IMR-90 (cell line): ENCODE measurements at regions not wholly inside any gene's neighbourhood (a gene's known extent, or its start where the extent isn't known, plus 50 kb on each side); places are given as distances from the start of the nearest gene placed in this dataset.

Experiments
- ATAC-seq: fragments of 200-7000 bp; cut with Tn5 transposase; 2 replicates; pipeline ENCODE4 v1.9.1; 2020; ENCODE audit warnings: low read depth, mild to moderate bottlenecking, moderate library complexity
- BruUV-seq: library from RNA; stranded (reverse); fragments of 400-500 nt; replicated peaks from 2 replicates; lab custom pipeline; 2021; lab: Mats Ljungman, UMichigan
- CTCF ChIA-PET: fragments of 300-600 bp; formaldehyde crosslinking; extraction: SDS; loops from one replicate; lab custom pipeline; 2021; ENCODE audit warnings: antibody characterized with exemption; lab: Yijun Ruan, JAX
- POLR2A ChIA-PET: fragments of 300-600 bp; sonication (Branson Sonifier 250); formaldehyde crosslinking; loops from one replicate; lab custom pipeline; 2022; ENCODE audit warnings: antibody characterized with exemption; ENCODE audit not compliant: unreplicated experiment; lab: Charles Lee
- DNase-seq: peaks from one replicate; pipeline ENCODE4 v3.0.0; 2013
- H2AFZ ChIP-seq: replicated peaks from 2 replicates; pipeline ENCODE3; 2013; ENCODE audit warnings: low read length, mild to moderate bottlenecking; ENCODE audit not compliant: poor library complexity
- H2AK5ac ChIP-seq: 2 replicates; pipeline ENCODE4 v1.6.1; 2013; ENCODE audit warnings: low read depth, low read length, inconsistent platforms
- H2AK9ac ChIP-seq: replicated peaks from 2 replicates; pipeline ENCODE3; 2013; ENCODE audit warnings: mild to moderate bottlenecking, low read depth, low read length, moderate library complexity; ENCODE audit not compliant: poor library complexity
- H2BK120ac ChIP-seq: 2 replicates; pipeline ENCODE4 v1.6.1; 2013; ENCODE audit warnings: low read depth, low read length, inconsistent platforms
- H2BK15ac ChIP-seq: 3 replicates; pipeline ENCODE4 v1.6.1; 2013; ENCODE audit warnings: low read depth, low read length, inconsistent platforms
- H2BK20ac ChIP-seq: 2 replicates; pipeline ENCODE4 v1.6.1; 2013; ENCODE audit warnings: low read depth, mild to moderate bottlenecking, inconsistent platforms, low read length, moderate library complexity
- H2BK5ac ChIP-seq: 2 replicates; pipeline ENCODE4 v1.6.1; 2013; ENCODE audit warnings: mild to moderate bottlenecking, low read depth, low read length, inconsistent platforms; ENCODE audit not compliant: poor library complexity, severe bottlenecking
- H3K14ac ChIP-seq: replicated peaks from 2 replicates; pipeline ENCODE4 v1.6.1; 2013; ENCODE audit warnings: low read depth, low read length, inconsistent platforms
- H3K18ac ChIP-seq: 2 replicates; pipeline ENCODE4 v1.6.1; 2013; ENCODE audit warnings: low read depth, low read length, control low read depth
- H3K23ac ChIP-seq: 2 replicates; pipeline ENCODE4 v1.6.1; 2013; ENCODE audit warnings: low read depth, low read length, inconsistent platforms
- H3K27ac ChIP-seq: 2 replicates; pipeline ENCODE4 v1.5.1; 2013; ENCODE audit warnings: mild to moderate bottlenecking, control low read depth, low read length; ENCODE audit not compliant: insufficient read depth
- H3K27me3 ChIP-seq: 2 replicates; pipeline ENCODE4 v1.6.1; 2013; ENCODE audit warnings: low read length; ENCODE audit not compliant: control insufficient read depth, insufficient read depth
- H3K36me3 ChIP-seq: 2 replicates; pipeline ENCODE4 v1.6.1; 2013; ENCODE audit warnings: low read length, mixed read lengths; ENCODE audit not compliant: control insufficient read depth, insufficient read depth
- H3K4ac ChIP-seq: 2 replicates; pipeline ENCODE4 v1.6.1; 2013; ENCODE audit warnings: low read depth, low read length, inconsistent platforms
- H3K4me1 ChIP-seq: 2 replicates; pipeline ENCODE4 v1.6.1; 2013; ENCODE audit warnings: low read length, mixed read lengths; ENCODE audit not compliant: control insufficient read depth, insufficient read depth
- H3K4me2 ChIP-seq: 2 replicates; pipeline ENCODE4 v1.6.1; 2013; ENCODE audit warnings: low read depth, mild to moderate bottlenecking, control low read depth, low read length, moderate library complexity
- H3K4me3 ChIP-seq: 2 replicates; pipeline ENCODE4 v1.5.1; 2013; ENCODE audit warnings: low read depth, mild to moderate bottlenecking, control low read depth, low read length, moderate library complexity; ENCODE audit not compliant: insufficient read depth
- H3K56ac ChIP-seq: 2 replicates; pipeline ENCODE4 v1.6.1; 2013; ENCODE audit warnings: low read length, inconsistent platforms; ENCODE audit not compliant: insufficient read depth; ENCODE audit errors: extremely low read depth
- H3K79me1 ChIP-seq, 2 experiments: 2 replicates each; pipeline ENCODE4 v1.6.1; 2013; ENCODE audit warnings: low read length in 2 of 2, inconsistent platforms in 1 of 2, low read depth in 1 of 2
- H3K9ac ChIP-seq: 2 replicates; pipeline ENCODE4 v1.6.1; 2013; ENCODE audit warnings: low read depth, low read length, control low read depth
- H3K9me1 ChIP-seq: 2 replicates; pipeline ENCODE4 v1.6.1; 2013; ENCODE audit warnings: low read length, inconsistent platforms; ENCODE audit not compliant: insufficient read depth
- H3K9me3 ChIP-seq: 2 replicates; pipeline ENCODE4 v1.6.1; 2013; ENCODE audit warnings: low read length; ENCODE audit not compliant: control insufficient read depth, insufficient read depth
- H4K20me1 ChIP-seq: 2 replicates; pipeline ENCODE4 v1.6.1; 2013; ENCODE audit warnings: low read length, inconsistent platforms; ENCODE audit not compliant: insufficient read depth
- H4K5ac ChIP-seq: 2 replicates; pipeline ENCODE4 v1.6.1; 2013; ENCODE audit warnings: mild to moderate bottlenecking, low read depth, low read length, control low read depth
- H4K8ac ChIP-seq, 2 experiments: 2 replicates each; pipeline ENCODE4 v1.6.1; 2013; ENCODE audit warnings: low read depth in 2 of 2, low read length in 2 of 2, control low read depth in 1 of 2, inconsistent platforms in 1 of 2
- H4K91ac ChIP-seq: 2 replicates; pipeline ENCODE4 v1.6.1; 2013; ENCODE audit warnings: low read depth, low read length, inconsistent platforms; ENCODE audit not compliant: insufficient read depth
- CEBPB ChIP-seq: IDR thresholded peaks from 2 replicates; pipeline ENCODE4 v1.6.1; 2012; ENCODE audit warnings: low read depth, low read length, improper control_type of control experiment
- MAFK ChIP-seq: IDR thresholded peaks from 2 replicates; pipeline ENCODE4 v1.6.1; 2012; ENCODE audit warnings: low read depth, low read length, improper control_type of control experiment
- dilution Hi-C: fragments of 300-500 bp; cut with HindIII; formaldehyde crosslinking; loops from one replicate; pipeline ENCODE4 v1.14.3; 2018; ENCODE audit warnings: low sequenced_read_pairs; ENCODE audit not compliant: unreplicated experiment
- in situ Hi-C: fragments of 300-500 bp; cut with MboI; formaldehyde crosslinking; loops from 3 replicates; pipeline ENCODE4 v1.14.3; 2019; ENCODE audit warnings: low sequenced_read_pairs, inconsistent platforms, mixed read lengths
- intact Hi-C: fragments of 100-400 bp; cut with micrococcal nuclease; formaldehyde crosslinking; loops from 2 replicates; pipeline ENCODE4 v1.10.0; 2022
- TF ChIP-seq, protein P1 (sequence below): conservative IDR thresholded peaks from 2 replicates; pipeline ENCODE4 v1.5.1; 2012; ENCODE audit warnings: mild to moderate bottlenecking, low read depth, low read length, improper control_type of control experiment
- TF ChIP-seq, protein P2 (sequence below): fragments of 150-350 bp; IDR thresholded peaks from 2 replicates; pipeline ENCODE4 v1.6.1; 2016; ENCODE audit warnings: low read depth, mild to moderate bottlenecking, low read length, moderate library complexity, borderline replicate concordance

DNA sequence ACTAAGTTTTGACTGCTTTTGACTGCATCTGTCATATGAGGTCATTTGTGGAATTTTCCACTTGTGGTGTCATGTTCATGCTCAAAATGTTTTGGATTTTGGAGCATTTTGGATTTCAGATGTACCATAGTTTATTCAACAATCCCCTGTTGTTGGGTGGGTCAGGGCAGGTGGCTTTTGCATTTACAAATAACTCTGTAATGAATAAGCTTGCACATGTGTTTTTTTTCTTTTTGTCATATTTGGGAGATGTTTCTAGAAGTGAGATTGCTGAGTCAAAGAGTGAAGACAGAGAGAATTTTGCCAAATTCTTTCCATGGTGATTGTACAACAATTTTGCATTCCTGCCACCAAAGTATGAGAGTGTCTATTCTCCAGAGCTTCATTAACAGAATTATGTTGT, 62.4 kb upstream of the ADPGK start:
- BruUV-seq, result no TSS peak
- dilution Hi-C loops, result no loop called here

More for the DNA sequence above, 62.4 kb upstream of the ADPGK start:
- H3K9ac ChIP-seq, result no peak overlapping the region
- ChIA-PET CTCF (interaction anchor here (0.7 kb wide), 1 partner anchor 9 kb away, joined by 3 read pairs; no protein-coding TSS in a partner anchor), POLR2A (no interaction called here)
- H2AK9ac ChIP-seq, result no peak overlapping the region
- H4K8ac ChIP-seq, result no peak overlapping the region
- no peaks in the 10 kb centered on the region for H3K9me3 ChIP-seq
- TF ChIP-seq CEBPB (no peak), MAFK (0 out of 2 replicates have a peak, but pooled peaks have one; percentile 2)
- TF ChIP-seq, protein P1, sequence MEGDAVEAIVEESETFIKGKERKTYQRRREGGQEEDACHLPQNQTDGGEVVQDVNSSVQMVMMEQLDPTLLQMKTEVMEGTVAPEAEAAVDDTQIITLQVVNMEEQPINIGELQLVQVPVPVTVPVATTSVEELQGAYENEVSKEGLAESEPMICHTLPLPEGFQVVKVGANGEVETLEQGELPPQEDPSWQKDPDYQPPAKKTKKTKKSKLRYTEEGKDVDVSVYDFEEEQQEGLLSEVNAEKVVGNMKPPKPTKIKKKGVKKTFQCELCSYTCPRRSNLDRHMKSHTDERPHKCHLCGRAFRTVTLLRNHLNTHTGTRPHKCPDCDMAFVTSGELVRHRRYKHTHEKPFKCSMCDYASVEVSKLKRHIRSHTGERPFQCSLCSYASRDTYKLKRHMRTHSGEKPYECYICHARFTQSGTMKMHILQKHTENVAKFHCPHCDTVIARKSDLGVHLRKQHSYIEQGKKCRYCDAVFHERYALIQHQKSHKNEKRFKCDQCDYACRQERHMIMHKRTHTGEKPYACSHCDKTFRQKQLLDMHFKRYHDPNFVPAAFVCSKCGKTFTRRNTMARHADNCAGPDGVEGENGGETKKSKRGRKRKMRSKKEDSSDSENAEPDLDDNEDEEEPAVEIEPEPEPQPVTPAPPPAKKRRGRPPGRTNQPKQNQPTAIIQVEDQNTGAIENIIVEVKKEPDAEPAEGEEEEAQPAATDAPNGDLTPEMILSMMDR, result peak; percentile 15; the same call in 1 of the 2 replicates
- TF ChIP-seq, protein P2, sequence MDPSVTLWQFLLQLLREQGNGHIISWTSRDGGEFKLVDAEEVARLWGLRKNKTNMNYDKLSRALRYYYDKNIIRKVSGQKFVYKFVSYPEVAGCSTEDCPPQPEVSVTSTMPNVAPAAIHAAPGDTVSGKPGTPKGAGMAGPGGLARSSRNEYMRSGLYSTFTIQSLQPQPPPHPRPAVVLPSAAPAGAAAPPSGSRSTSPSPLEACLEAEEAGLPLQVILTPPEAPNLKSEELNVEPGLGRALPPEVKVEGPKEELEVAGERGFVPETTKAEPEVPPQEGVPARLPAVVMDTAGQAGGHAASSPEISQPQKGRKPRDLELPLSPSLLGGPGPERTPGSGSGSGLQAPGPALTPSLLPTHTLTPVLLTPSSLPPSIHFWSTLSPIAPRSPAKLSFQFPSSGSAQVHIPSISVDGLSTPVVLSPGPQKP, result no peak
- H3K27ac ChIP-seq, result no peak overlapping the region
- no peak overlapping the region for H3K56ac ChIP-seq
- no peaks in the 10 kb centered on the region for H3K4me1 ChIP-seq
- H3K4me3 ChIP-seq, result no peak overlapping the region
- no peaks in the 10 kb centered on the region for H3K36me3 ChIP-seq
- intact Hi-C loops (no loop called here), in situ Hi-C loops (no loop called here)
- no peak overlapping the region for H2BK15ac ChIP-seq
- no peak overlapping the region for H3K23ac ChIP-seq
- no peak overlapping the region for H2BK5ac ChIP-seq
- no peak for DNase-seq
- H2BK20ac ChIP-seq, result no peak overlapping the region
- peaks cover 28% of the 10 kb centered on the region for H3K27me3 ChIP-seq
- no peak overlapping the region for H2AK5ac ChIP-seq
- H3K4ac ChIP-seq, result no peak overlapping the region
- no peak overlapping the region for H4K5ac ChIP-seq
- H3K9me1 ChIP-seq, result no peaks in the 10 kb centered on the region
- H3K14ac ChIP-seq, result no peak overlapping the region
- no peaks in the 10 kb centered on the region for H3K79me1 ChIP-seq
- H3K4me2 ChIP-seq, result no peak overlapping the region
- no peak overlapping the region for H3K18ac ChIP-seq
- H2BK120ac ChIP-seq, result no peak overlapping the region
- no peak overlapping the region for H4K91ac ChIP-seq
- ATAC-seq, result no peak
- H4K20me1 ChIP-seq, result no peaks in the 10 kb centered on the region
- H2AFZ ChIP-seq, result no peak overlapping the region
